C4-2B (cell line): ENCODE measurements at regions not wholly inside any gene's neighbourhood (a gene's known extent, or its start where the extent isn't known, plus 50 kb on each side); places are given as distances from the start of the nearest gene placed in this dataset.

Source experiments
- ZFX ChIP-seq: fragments of 450-650 bp; IDR thresholded peaks from 2 replicates; pipeline ENCODE4 v1.6.1; 2017
- TF ChIP-seq, protein P1 (sequence below): fragments of 450-650 bp; conservative IDR thresholded peaks from 2 replicates; pipeline ENCODE4 v1.5.1; 2017; ENCODE audit warnings: mild to moderate bottlenecking

DNA sequence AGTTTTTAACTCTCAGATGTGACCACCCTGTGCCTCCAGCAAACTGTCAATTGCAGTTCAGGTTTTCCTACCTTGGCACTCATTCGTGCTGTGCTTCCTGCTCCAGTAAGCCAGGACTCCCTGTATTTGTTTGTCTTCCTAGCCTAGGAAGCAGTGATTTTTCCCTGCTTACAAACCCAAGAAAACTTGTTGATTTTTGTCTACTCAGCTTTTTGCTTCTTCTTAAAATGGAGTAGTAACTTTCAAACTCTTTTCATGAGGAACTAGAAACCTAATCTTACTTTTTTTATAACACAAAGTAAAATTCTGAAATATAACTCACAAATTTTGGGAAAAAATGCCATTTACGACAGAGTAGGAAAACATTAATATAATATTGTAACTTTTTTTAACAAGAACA lies 150.6 kb upstream of the TMEFF2 start:
- TF ChIP-seq, protein P1, sequence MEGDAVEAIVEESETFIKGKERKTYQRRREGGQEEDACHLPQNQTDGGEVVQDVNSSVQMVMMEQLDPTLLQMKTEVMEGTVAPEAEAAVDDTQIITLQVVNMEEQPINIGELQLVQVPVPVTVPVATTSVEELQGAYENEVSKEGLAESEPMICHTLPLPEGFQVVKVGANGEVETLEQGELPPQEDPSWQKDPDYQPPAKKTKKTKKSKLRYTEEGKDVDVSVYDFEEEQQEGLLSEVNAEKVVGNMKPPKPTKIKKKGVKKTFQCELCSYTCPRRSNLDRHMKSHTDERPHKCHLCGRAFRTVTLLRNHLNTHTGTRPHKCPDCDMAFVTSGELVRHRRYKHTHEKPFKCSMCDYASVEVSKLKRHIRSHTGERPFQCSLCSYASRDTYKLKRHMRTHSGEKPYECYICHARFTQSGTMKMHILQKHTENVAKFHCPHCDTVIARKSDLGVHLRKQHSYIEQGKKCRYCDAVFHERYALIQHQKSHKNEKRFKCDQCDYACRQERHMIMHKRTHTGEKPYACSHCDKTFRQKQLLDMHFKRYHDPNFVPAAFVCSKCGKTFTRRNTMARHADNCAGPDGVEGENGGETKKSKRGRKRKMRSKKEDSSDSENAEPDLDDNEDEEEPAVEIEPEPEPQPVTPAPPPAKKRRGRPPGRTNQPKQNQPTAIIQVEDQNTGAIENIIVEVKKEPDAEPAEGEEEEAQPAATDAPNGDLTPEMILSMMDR, result no peak
- no peak for TF ChIP-seq ZFX
